ENCODE measurements at regions not wholly inside any gene's neighbourhood (a gene's known extent, or its start where the extent isn't known, plus 50 kb on each side); places are given as distances from the start of the nearest gene placed in this dataset.

DNA sequence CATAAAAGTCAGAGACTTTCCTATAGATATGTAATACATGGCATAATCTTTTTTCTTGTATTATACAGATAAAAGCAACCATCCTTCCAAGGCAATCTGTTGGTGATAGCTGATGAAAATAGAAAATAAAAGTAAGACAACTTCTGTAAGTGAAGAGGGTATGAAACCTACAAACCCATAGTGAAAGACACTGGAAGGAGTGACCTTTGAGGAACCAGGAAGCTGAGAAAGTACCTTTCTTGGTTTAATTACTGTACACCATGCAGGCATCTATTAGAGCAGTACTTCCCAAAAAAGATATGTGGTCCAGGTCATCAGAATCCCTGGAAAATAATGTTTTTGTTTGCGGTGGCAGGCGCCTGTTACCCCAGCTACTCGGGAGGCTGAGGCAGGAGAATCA, 906.6 kb upstream of the KLHL29 start:
- TF ChIP-seq POLR2A (IDR thresholded peaks at IDR 0.05) = no peak
- TF ChIP-seq, protein P1, sequence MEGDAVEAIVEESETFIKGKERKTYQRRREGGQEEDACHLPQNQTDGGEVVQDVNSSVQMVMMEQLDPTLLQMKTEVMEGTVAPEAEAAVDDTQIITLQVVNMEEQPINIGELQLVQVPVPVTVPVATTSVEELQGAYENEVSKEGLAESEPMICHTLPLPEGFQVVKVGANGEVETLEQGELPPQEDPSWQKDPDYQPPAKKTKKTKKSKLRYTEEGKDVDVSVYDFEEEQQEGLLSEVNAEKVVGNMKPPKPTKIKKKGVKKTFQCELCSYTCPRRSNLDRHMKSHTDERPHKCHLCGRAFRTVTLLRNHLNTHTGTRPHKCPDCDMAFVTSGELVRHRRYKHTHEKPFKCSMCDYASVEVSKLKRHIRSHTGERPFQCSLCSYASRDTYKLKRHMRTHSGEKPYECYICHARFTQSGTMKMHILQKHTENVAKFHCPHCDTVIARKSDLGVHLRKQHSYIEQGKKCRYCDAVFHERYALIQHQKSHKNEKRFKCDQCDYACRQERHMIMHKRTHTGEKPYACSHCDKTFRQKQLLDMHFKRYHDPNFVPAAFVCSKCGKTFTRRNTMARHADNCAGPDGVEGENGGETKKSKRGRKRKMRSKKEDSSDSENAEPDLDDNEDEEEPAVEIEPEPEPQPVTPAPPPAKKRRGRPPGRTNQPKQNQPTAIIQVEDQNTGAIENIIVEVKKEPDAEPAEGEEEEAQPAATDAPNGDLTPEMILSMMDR (IDR thresholded peaks at IDR 0.05) = no peak

Data from testis (tissue), 2 donors.